ENCODE measurements at regions not wholly inside any gene's neighbourhood (a gene's known extent, or its start where the extent isn't known, plus 50 kb on each side); places are given as distances from the start of the nearest gene placed in this dataset.

GRCh38 chr14:43155258-43155657 is 1351.8 kb downstream of the FSCB start:
- no peak for FAIRE-seq
- TF ChIP-seq ZC3H11A (IDR thresholded peaks at IDR 0.05): no peak
- ChIA-PET POLR2A (no interaction called here), CTCF (no interaction called here)
- no peaks in the 10 kb centered on the region for H3K4me1 ChIP-seq
- no peak for ATAC-seq
- no peak for DNase-seq (ENCODE audit: low read depth in 1 of 2, low spot score in 1 of 2)
- H3K4me3 ChIP-seq: no peak overlapping the region
- WGBS (ENCODE audit: missing lambda C conversion rate): 94% methylated on average over 1 of the region's 1 CpG
- no peaks in the 10 kb centered on the region for H3K9me3 ChIP-seq
- H3K4me2 ChIP-seq: no peak overlapping the region
- no peak overlapping the region for H3K27ac ChIP-seq

- Histone ChIP-seq H3K4me2 (no peak overlapping the region), H3K4me1 (no peaks in the 10 kb centered on the region), H3K9me3 (no peaks in the 10 kb centered on the region), H3K27ac (no peak overlapping the region), H3K4me3 (no peak overlapping the region)
- ChIA-PET POLR2A (no interaction called here), CTCF (interaction anchor here (1.3 kb wide), 1 partner anchor 10 kb away, joined by 3 read pairs; no protein-coding TSS in a partner anchor)
- ATAC-seq (no peak), FAIRE-seq (no peak), DNase-seq (ENCODE audit: low read depth in 1 of 2, low spot score in 1 of 2) (no peak)
- TF ChIP-seq TFCP2L1 (CRISPR knock-in tag; IDR thresholded peaks at IDR 0.05) (no peak), RAD21 (conservative IDR thresholded peaks at IDR 0.05 in 1 of 2, IDR thresholded peaks at IDR 0.05 in 1 of 2) (no peak), ZFP36 (IDR thresholded peaks at IDR 0.05; ENCODE audit: borderline replicate concordance, partially characterized antibody) (no peak), RARB (CRISPR knock-in tag; IDR thresholded peaks at IDR 0.05) (no peak), NR3C1 (IDR thresholded peaks at IDR 0.05) (no peak), HDAC2 (IDR thresholded peaks at IDR 0.05) (no peak), HOXB5 (CRISPR knock-in tag; IDR thresholded peaks at IDR 0.05) (no peak), SMC3 (IDR thresholded peaks at IDR 0.05) (no peak), GATA3 (IDR thresholded peaks at IDR 0.05; ENCODE audit: borderline replicate concordance) (no peak), JUNB (IDR thresholded peaks at IDR 0.05) (no peak), HOXB13 (CRISPR knock-in tag; IDR thresholded peaks at IDR 0.05; ENCODE audit: low read depth) (no peak), MYC (IDR thresholded peaks at IDR 0.05; ENCODE audit: borderline replicate concordance, low read length) (no peak)
- WGBS (ENCODE audit: missing lambda C conversion rate): 28% methylated on average over 3 of the region's 3 CpGs
Observed at GRCh38 chr14:43147485-43147884, 1359.6 kb downstream of the FSCB start.

- no peak overlapping the region for H3K27ac ChIP-seq
- POLR2A ChIA-PET: no interaction called here
- no peak for DNase-seq (ENCODE audit: low read depth in 1 of 2, low spot score in 1 of 2)
- no peak for TF ChIP-seq POLR2A (IDR thresholded peaks at IDR 0.05; ENCODE audit: low read length)
- TF ChIP-seq CBX2 (IDR thresholded peaks at IDR 0.05; ENCODE audit: borderline replicate concordance, low read depth): no peak
- no peak for TF ChIP-seq E2F6 (IDR thresholded peaks at IDR 0.05; ENCODE audit: borderline replicate concordance, low read depth)
- no peak for TF ChIP-seq BHLHE40 (IDR thresholded peaks at IDR 0.05; ENCODE audit: low read depth, low read length)
- no peak for TF ChIP-seq SMC3 (IDR thresholded peaks at IDR 0.05)
- TF ChIP-seq JUN (IDR thresholded peaks at IDR 0.05): no peak
- TF ChIP-seq RNF2 (IDR thresholded peaks at IDR 0.05; ENCODE audit: borderline replicate concordance, low read depth): no peak
- TF ChIP-seq GATA3 (IDR thresholded peaks at IDR 0.05; ENCODE audit: borderline replicate concordance): no peak
- TF ChIP-seq ZSCAN20 (CRISPR knock-in tag; IDR thresholded peaks at IDR 0.05): no peak
- no peak for TF ChIP-seq ATOH8 (CRISPR knock-in tag; IDR thresholded peaks at IDR 0.05; ENCODE audit: low read depth)
- TF ChIP-seq RCOR1 (IDR thresholded peaks at IDR 0.05; ENCODE audit: low read depth, low read length): no peak
- no peak for TF ChIP-seq MYC (IDR thresholded peaks at IDR 0.05; ENCODE audit: borderline replicate concordance, low read length)
- no peak for TF ChIP-seq HOXB5 (CRISPR knock-in tag; IDR thresholded peaks at IDR 0.05)
- TF ChIP-seq MAZ (IDR thresholded peaks at IDR 0.05; ENCODE audit: borderline replicate concordance, low read depth, low read length): no peak
- no peak for TF ChIP-seq POLR2AphosphoS2 (conservative IDR thresholded peaks at IDR 0.05; ENCODE audit: low read length)
- no peak for TF ChIP-seq TFCP2L1 (CRISPR knock-in tag; IDR thresholded peaks at IDR 0.05)
- TF ChIP-seq USF2 (IDR thresholded peaks at IDR 0.05): no peak
- TF ChIP-seq EHMT2 (IDR thresholded peaks at IDR 0.05; ENCODE audit: low read depth): no peak
- no peak for ATAC-seq
- FAIRE-seq: no peak
- no peaks in the 10 kb centered on the region for H3K4me1 ChIP-seq
- H3K4me3 ChIP-seq: no peak overlapping the region
- H3K4me2 ChIP-seq: no peak overlapping the region
- CTCF ChIA-PET: no interaction called here
- WGBS (ENCODE audit: missing lambda C conversion rate): 38% methylated on average over 2 of the region's 2 CpGs
- H3K9me3 ChIP-seq: no peaks in the 10 kb centered on the region
Observed at GRCh38 chr14:43145361-43145760, 1361.7 kb downstream of the FSCB start.
